Esophagus squamous epithelium (tissue), 4 donors: ENCODE measurements at regions not wholly inside any gene's neighbourhood (a gene's known extent, or its start where the extent isn't known, plus 50 kb on each side); places are given as distances from the start of the nearest gene placed in this dataset.
A peak's percentile ranks its signal among the peaks of the same experiment; 100 is the strongest.

ENCODE experiments used
- CTCF ChIP-seq, 6 experiments: fragments of 450-650 bp in 4 of 6; fragments of 200-600 bp in 2 of 6; sonication (generic) in 2 of 6; IDR thresholded peaks; one replicate each; pipeline ENCODE4 v1.5.1; 2016 to 2019; ENCODE audit warnings: antibody characterized with exemption in 6 of 6, mild to moderate bottlenecking in 4 of 6, moderate library complexity in 4 of 6
- POLR2A ChIP-seq, 4 donors: fragments of 450-650 bp; IDR thresholded peaks; one replicate each; pipeline ENCODE4 v1.6.1; 2017; ENCODE audit warnings: antibody characterized with exemption in 4 of 4, mild to moderate bottlenecking in 4 of 4, moderate library complexity in 3 of 4

GRCh38 chr1:13950637-13951036 is 250.6 kb downstream of the PRDM2 start:
- TF ChIP-seq CTCF (IDR thresholded peaks at IDR 0.05) (peak in 1 of 6 experiments; percentile 23), POLR2A (IDR thresholded peaks at IDR 0.05) (no peak)
